Liver (tissue), 8 donors: ENCODE measurements at regions not wholly inside any gene's neighbourhood (a gene's known extent, or its start where the extent isn't known, plus 50 kb on each side); places are given as distances from the start of the nearest gene placed in this dataset.

ENCODE experiments used
- DNase-seq: peaks from one replicate; pipeline ENCODE4 v3.0.0-alpha.2; 2017; ENCODE audit warnings: low spot score
- H3K27ac ChIP-seq, 2 donors: one replicate each; pipeline ENCODE4 v1.7.0; 2013; ENCODE audit warnings: inconsistent platforms in 2 of 2, low read length in 2 of 2, control low read depth in 1 of 2, low read depth in 1 of 2, mild to moderate bottlenecking in 1 of 2
- H3K27me3 ChIP-seq, 4 donors: one replicate each; pipeline versions ENCODE4 v1.6.1 to v1.7.0; 2013; ENCODE audit warnings: low read length in 3 of 4, inconsistent platforms in 1 of 4, mild to moderate bottlenecking in 1 of 4, moderate library complexity in 1 of 4; ENCODE audit not compliant: control insufficient read depth in 4 of 4, insufficient read depth in 4 of 4
- H3K36me3 ChIP-seq, 4 donors: one replicate each; pipeline versions ENCODE4 v1.6.1 to v1.7.0; 2013; ENCODE audit warnings: low read length in 3 of 4, mild to moderate bottlenecking in 3 of 4, low read depth in 1 of 4, moderate library complexity in 1 of 4; ENCODE audit not compliant: control insufficient read depth in 4 of 4, insufficient read depth in 3 of 4
- H3K4me1 ChIP-seq, 4 donors: one replicate each; pipeline versions ENCODE4 v1.6.1 to v1.7.0; 2013; ENCODE audit warnings: low read length in 3 of 4, mild to moderate bottlenecking in 3 of 4, moderate library complexity in 1 of 4; ENCODE audit not compliant: control insufficient read depth in 4 of 4, insufficient read depth in 4 of 4
- H3K4me3 ChIP-seq, 3 donors: one replicate each; pipeline versions ENCODE4 v1.6.1 to v1.7.0; 2013; ENCODE audit warnings: low read length in 3 of 3, control low read depth in 1 of 3, low read depth in 1 of 3, mild to moderate bottlenecking in 1 of 3
- H3K9ac ChIP-seq, 2 donors: one replicate each; pipeline ENCODE4 v1.7.0; 2013; ENCODE audit warnings: low read length in 2 of 2, mild to moderate bottlenecking in 2 of 2, moderate library complexity in 2 of 2, control low read depth in 1 of 2, low read depth in 1 of 2
- H3K9me3 ChIP-seq, 4 donors: one replicate each; pipeline versions ENCODE4 v1.6.1 to v1.7.0; 2013; ENCODE audit warnings: low read length in 3 of 4; ENCODE audit not compliant: control insufficient read depth in 4 of 4
- CTCF ChIP-seq: fragments of 150-350 bp; IDR thresholded peaks from 2 replicates; pipeline ENCODE4 v1.5.1; 2017; ENCODE audit warnings: improper control_type of control experiment, low read depth, low read length; ENCODE audit not compliant: missing input control
- EGR1 ChIP-seq, 2 donors: IDR thresholded peaks; 2 replicates each; pipeline ENCODE4 v1.6.1; 2016 to 2018; ENCODE audit warnings: antibody characterized with exemption in 2 of 2, low read depth in 2 of 2
- FOXA1 ChIP-seq: IDR thresholded peaks from 2 replicates; pipeline ENCODE4 v1.6.1; 2016; ENCODE audit warnings: antibody characterized with exemption
- FOXA2 ChIP-seq: IDR thresholded peaks from 2 replicates; pipeline ENCODE4 v1.6.1; 2016; ENCODE audit warnings: antibody characterized with exemption
- GABPA ChIP-seq, 2 donors: IDR thresholded peaks in 1 of 2; conservative IDR thresholded peaks in 1 of 2; 2 replicates each; pipeline ENCODE4 v1.6.1; 2016; ENCODE audit warnings: antibody characterized with exemption in 2 of 2, mild to moderate bottlenecking in 1 of 2, moderate library complexity in 1 of 2
- HNF4A ChIP-seq, 2 donors: conservative IDR thresholded peaks; 2 replicates each; pipeline ENCODE4 v1.6.1; 2016; ENCODE audit warnings: antibody characterized with exemption in 2 of 2, mild to moderate bottlenecking in 2 of 2
- HNF4G ChIP-seq: IDR thresholded peaks from 2 replicates; pipeline ENCODE4 v1.6.1; 2016; ENCODE audit warnings: antibody characterized with exemption
- JUND ChIP-seq, 2 donors: IDR thresholded peaks; 2 replicates each; pipeline ENCODE4 v1.6.1; 2016; ENCODE audit warnings: antibody characterized with exemption in 2 of 2
- MAX ChIP-seq: IDR thresholded peaks from 2 replicates; pipeline ENCODE4 v1.6.1; 2016; ENCODE audit warnings: antibody characterized with exemption
- RAD21 ChIP-seq, 2 donors: IDR thresholded peaks; 2 replicates each; pipeline ENCODE4 v1.6.1; 2016; ENCODE audit warnings: antibody characterized with exemption in 2 of 2, mild to moderate bottlenecking in 2 of 2
- REST ChIP-seq: IDR thresholded peaks from 2 replicates; pipeline ENCODE4 v1.6.1; 2016; ENCODE audit warnings: antibody characterized with exemption, mild to moderate bottlenecking
- RXRA ChIP-seq, 2 donors: IDR thresholded peaks; 2 replicates each; pipeline ENCODE4 v1.6.1; 2017 to 2018; ENCODE audit warnings: antibody characterized with exemption in 2 of 2, mild to moderate bottlenecking in 1 of 2
- SP1 ChIP-seq: IDR thresholded peaks from 2 replicates; pipeline ENCODE4 v1.6.1; 2018; ENCODE audit warnings: antibody characterized with exemption, mild to moderate bottlenecking
- TAF1 ChIP-seq: conservative IDR thresholded peaks from 2 replicates; pipeline ENCODE4 v1.6.1; 2016; ENCODE audit warnings: antibody characterized with exemption, mild to moderate bottlenecking
- YY1 ChIP-seq: IDR thresholded peaks from 2 replicates; pipeline ENCODE4 v1.6.1; 2016; ENCODE audit warnings: antibody characterized with exemption, mild to moderate bottlenecking
- WGBS: extraction: QIAGEN DNeasy Blood & Tissue Kit; methylation state at CpG from one replicate; pipeline ENCODE4 v1.1.7; 2013; 5-methylcytosine and 5-hydroxymethylcytosine counted together
- TF ChIP-seq, protein P1 (sequence below): IDR thresholded peaks from 2 replicates; pipeline ENCODE4 v1.6.1; 2016; ENCODE audit warnings: antibody characterized with exemption
- TF ChIP-seq, protein P2 (sequence below): IDR thresholded peaks from 2 replicates; pipeline ENCODE4 v1.6.1; 2016; ENCODE audit warnings: antibody characterized with exemption
- donor health status: healthy.
- donor health status: healthy.
- donor health status: healthy.
- donor health status: healthy.
- donor health status: healthy.

- H3K9me3 ChIP-seq, result no peaks in the 10 kb centered on the region
- H3K27me3 ChIP-seq, result no peaks in the 10 kb centered on the region
- no peaks in the 10 kb centered on the region for H3K4me1 ChIP-seq
- TF ChIP-seq HNF4G (no peak), SP1 (no peak), FOXA2 (no peak), EGR1 (IDR thresholded peaks at IDR 0.05; ENCODE audit: low read depth in 2 of 2) (no peak), RXRA (IDR thresholded peaks at IDR 0.05) (no peak), TAF1 (no peak), JUND (IDR thresholded peaks at IDR 0.05) (no peak), GABPA (IDR thresholded peaks at IDR 0.05 in 1 of 2, conservative IDR thresholded peaks at IDR 0.05 in 1 of 2) (no peak), YY1 (no peak), RAD21 (IDR thresholded peaks at IDR 0.05) (no peak)
- TF ChIP-seq, protein P1, sequence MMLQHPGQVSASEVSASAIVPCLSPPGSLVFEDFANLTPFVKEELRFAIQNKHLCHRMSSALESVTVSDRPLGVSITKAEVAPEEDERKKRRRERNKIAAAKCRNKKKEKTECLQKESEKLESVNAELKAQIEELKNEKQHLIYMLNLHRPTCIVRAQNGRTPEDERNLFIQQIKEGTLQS, result no peak
- H3K27ac ChIP-seq, result no peak overlapping the region
- 81% methylated on average over 10 of the region's 10 CpGs for WGBS
- no peaks in the 10 kb centered on the region for H3K36me3 ChIP-seq
- H3K4me3 ChIP-seq, result no peak overlapping the region
- DNase-seq, result no peak
- H3K9ac ChIP-seq, result no peak overlapping the region
Measured at GRCh38 chr13:111403266-111403665, 82.8 kb downstream of the TEX29 start.

DNA sequence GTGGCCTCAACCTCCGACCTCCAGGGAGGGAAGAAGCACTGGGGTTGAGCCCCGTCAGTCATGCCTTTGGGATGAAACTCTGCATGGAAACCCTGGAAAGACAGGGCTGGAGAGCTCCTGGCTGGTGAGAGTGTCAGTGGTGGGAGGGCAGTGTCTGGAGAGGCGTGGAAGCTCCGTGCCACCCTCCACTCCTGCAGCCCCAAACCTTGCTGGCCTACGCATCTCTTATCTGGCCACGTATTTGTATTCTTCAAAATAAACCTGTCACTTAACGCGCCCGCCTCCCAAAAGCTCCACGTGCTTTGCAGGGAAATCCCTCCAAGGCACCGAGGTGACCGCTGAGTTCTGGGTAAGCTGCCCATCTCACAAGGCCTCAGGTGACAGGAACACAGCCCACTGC, 84.3 kb downstream of the TEX29 start:
- H3K9ac ChIP-seq, result no peak overlapping the region
- TF ChIP-seq JUND (IDR thresholded peaks at IDR 0.05) (no peak), TAF1 (no peak), REST (no peak), FOXA2 (no peak), CTCF (no peak), GABPA (IDR thresholded peaks at IDR 0.05 in 1 of 2, conservative IDR thresholded peaks at IDR 0.05 in 1 of 2) (no peak), SP1 (no peak), RXRA (IDR thresholded peaks at IDR 0.05) (no peak), HNF4G (no peak), RAD21 (IDR thresholded peaks at IDR 0.05) (no peak), YY1 (no peak), FOXA1 (no peak), MAX (no peak), HNF4A (conservative IDR thresholded peaks at IDR 0.05) (no peak)
- TF ChIP-seq, protein P1, result no peak
- TF ChIP-seq, protein P2, sequence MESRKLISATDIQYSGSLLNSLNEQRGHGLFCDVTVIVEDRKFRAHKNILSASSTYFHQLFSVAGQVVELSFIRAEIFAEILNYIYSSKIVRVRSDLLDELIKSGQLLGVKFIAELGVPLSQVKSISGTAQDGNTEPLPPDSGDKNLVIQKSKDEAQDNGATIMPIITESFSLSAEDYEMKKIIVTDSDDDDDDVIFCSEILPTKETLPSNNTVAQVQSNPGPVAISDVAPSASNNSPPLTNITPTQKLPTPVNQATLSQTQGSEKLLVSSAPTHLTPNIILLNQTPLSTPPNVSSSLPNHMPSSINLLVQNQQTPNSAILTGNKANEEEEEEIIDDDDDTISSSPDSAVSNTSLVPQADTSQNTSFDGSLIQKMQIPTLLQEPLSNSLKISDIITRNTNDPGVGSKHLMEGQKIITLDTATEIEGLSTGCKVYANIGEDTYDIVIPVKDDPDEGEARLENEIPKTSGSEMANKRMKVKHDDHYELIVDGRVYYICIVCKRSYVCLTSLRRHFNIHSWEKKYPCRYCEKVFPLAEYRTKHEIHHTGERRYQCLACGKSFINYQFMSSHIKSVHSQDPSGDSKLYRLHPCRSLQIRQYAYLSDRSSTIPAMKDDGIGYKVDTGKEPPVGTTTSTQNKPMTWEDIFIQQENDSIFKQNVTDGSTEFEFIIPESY, result no peak
- no peak overlapping the region for H3K4me3 ChIP-seq
- H3K27ac ChIP-seq, result no peak overlapping the region
- H3K36me3 ChIP-seq, result no peaks in the 10 kb centered on the region
- H3K9me3 ChIP-seq, result no peaks in the 10 kb centered on the region
- H3K4me1 ChIP-seq, result no peaks in the 10 kb centered on the region
- no peak for DNase-seq
- no peaks in the 10 kb centered on the region for H3K27me3 ChIP-seq
- 80% methylated on average over 12 of the region's 12 CpGs for WGBS
